Ectodermal cell (in vitro differentiated cells): ENCODE measurements at regions not wholly inside any gene's neighbourhood (a gene's known extent, or its start where the extent isn't known, plus 50 kb on each side); places are given as distances from the start of the nearest gene placed in this dataset.
"Not testable (repeated sequence)": the region's sequence is repeated elsewhere in the genome, so short reads cannot be mapped to it uniquely, and the experiment has no call there.

Source experiments
- H3K27ac ChIP-seq: 2 replicates; pipeline ENCODE4 v1.7.0; 2013; ENCODE audit warnings: mild to moderate bottlenecking, low read depth, low read length; ENCODE audit not compliant: insufficient read depth, poor library complexity, severe bottlenecking
- H3K27me3 ChIP-seq: 2 replicates; pipeline ENCODE4 v1.7.0; 2013; ENCODE audit warnings: mild to moderate bottlenecking, low read length; ENCODE audit not compliant: insufficient read depth, control insufficient read depth, poor library complexity, severe bottlenecking
- H3K36me3 ChIP-seq: one replicate; pipeline ENCODE4 v1.7.0; 2013; ENCODE audit warnings: low read length; ENCODE audit not compliant: control insufficient read depth, insufficient read depth
- H3K4me1 ChIP-seq: one replicate; pipeline ENCODE4 v1.7.0; 2013; ENCODE audit warnings: low read length; ENCODE audit not compliant: control insufficient read depth, insufficient read depth
- H3K4me3 ChIP-seq: 2 replicates; pipeline ENCODE4 v1.7.0; 2013; ENCODE audit warnings: low read depth, low read length, control low read depth; ENCODE audit not compliant: insufficient read depth
- H3K9me3 ChIP-seq: 2 replicates; pipeline ENCODE4 v1.7.0; 2013; ENCODE audit warnings: mild to moderate bottlenecking, low read length, moderate library complexity; ENCODE audit not compliant: control insufficient read depth
- WGBS, 2 experiments: methylation state at CpG; one replicate each; pipeline ENCODE4 v1.1.7; 2013; ENCODE audit warnings: missing lambda C conversion rate in 2 of 2; 5-methylcytosine and 5-hydroxymethylcytosine counted together

DNA sequence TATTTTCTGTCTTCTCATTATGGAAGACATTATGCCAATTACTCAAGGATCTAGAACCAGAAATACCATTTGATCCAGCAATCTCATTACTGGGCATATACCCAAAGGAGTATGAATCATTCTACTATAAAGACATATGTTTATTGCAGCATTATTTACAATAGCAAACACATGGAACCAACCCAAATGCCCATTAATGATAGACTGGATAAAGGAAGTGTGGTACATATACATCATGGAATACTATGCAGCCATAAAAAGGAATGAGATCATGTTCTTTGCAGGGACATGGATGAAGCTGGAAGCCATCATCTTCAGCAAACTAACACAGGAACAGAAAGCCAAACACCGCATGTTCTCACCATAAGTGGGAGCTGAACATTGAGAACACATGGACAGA, 161.8 kb upstream of the DAAM1 start:
- not testable (repeated sequence) for H3K9me3 ChIP-seq, H3K36me3 ChIP-seq, H3K27me3 ChIP-seq, H3K4me1 ChIP-seq, H3K27ac ChIP-seq, H3K4me3 ChIP-seq
- WGBS, 2 experiments, result 89 to 95% methylated on average over 1 of the region's 1 CpG

DNA sequence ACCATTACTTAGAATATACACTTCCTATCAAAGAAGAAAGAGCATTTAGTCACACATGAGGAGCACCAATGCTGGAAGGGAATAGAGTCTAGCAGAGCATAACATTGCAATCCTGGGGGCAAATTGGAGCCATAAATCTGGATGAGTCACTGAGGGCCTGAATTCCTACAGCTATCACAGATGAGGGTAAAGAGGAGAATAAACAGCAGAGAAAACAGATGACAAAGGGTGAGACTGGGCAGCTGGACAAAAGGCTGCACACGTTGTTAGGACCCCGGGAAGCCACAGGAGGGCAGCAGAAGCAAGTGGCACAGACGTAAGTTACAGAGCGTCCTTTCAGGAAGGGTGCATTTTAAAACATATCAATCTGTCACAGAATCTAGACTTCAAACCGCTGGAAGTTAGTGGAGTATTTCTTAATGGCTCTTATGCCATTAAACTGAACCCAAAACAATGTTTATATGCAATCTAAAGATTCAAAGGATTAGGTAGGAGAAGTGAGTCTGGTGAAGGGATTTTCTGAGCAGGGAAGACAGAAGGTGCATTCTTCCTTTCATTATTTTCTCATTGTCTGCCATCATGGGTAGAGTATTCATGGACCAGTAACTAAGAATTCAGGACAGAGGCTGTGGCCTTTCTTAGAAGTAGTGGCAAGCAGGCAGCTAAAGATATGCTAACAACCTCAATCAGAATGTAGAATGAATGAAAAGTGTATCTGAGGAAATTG, 159.8 kb upstream of the DAAM1 start:
- Histone ChIP-seq H3K27me3 (no peaks in the 10 kb centered on the region), H3K9me3 (no peaks in the 10 kb centered on the region), H3K4me3 (no peak overlapping the region), H3K4me1 (no peaks in the 10 kb centered on the region), H3K36me3 (no peaks in the 10 kb centered on the region), H3K27ac (no peak overlapping the region)
- WGBS, 2 experiments, result 2 to 6% methylated on average over 2 to 5 of the region's 5 CpGs

DNA sequence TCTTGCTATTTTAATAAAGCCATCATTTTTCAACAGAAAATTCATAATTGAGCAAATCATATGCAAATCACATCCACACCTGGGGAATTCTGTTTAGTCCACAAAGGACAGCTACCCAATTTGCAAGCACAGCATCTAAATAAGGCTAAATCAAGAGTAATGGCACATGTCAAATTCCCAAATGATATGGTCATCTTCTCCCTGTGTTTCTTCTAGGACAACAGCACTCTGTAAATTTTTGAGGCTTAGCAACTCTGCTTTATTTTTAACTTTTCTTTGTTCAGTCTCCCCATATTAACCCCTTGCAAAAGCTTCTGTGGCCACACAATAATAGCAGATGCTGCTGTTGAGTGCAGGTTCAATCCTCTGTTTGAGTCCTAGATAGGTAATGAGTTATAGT, 155.6 kb upstream of the DAAM1 start:
- H3K27me3 ChIP-seq, result no peaks in the 10 kb centered on the region
- H3K27ac ChIP-seq, result no peak overlapping the region
- no peaks in the 10 kb centered on the region for H3K36me3 ChIP-seq

DNA sequence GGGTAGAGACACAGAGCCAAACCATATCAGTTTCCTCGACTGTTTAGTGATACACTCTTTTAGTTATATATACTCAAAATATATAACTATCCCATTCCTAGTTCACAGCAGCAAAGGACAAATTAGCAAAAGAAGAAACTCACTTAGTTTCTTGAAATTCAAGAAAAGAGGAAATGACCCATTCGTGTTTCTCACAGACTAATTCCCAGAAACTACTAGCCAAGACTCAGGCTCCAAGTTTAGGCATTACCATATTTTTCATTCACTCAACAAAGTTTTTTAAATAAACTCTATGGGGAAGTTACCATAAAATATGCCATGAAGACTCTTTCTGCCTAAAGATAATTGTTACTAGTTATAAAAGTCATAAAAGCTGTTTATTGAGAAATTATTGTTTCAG, 152.3 kb upstream of the DAAM1 start:
- Histone ChIP-seq H3K27ac (no peak overlapping the region), H3K9me3 (no peaks in the 10 kb centered on the region), H3K27me3 (no peaks in the 10 kb centered on the region), H3K36me3 (no peaks in the 10 kb centered on the region), H3K4me1 (no peaks in the 10 kb centered on the region), H3K4me3 (no peak overlapping the region)
- 92 to 100% methylated on average over 1 of the region's 2 CpGs for WGBS, 2 experiments

More for the DNA sequence above, 155.6 kb upstream of the DAAM1 start:
- Histone ChIP-seq H3K4me1 (no peaks in the 10 kb centered on the region), H3K4me3 (no peak overlapping the region), H3K9me3 (no peaks in the 10 kb centered on the region)

DNA sequence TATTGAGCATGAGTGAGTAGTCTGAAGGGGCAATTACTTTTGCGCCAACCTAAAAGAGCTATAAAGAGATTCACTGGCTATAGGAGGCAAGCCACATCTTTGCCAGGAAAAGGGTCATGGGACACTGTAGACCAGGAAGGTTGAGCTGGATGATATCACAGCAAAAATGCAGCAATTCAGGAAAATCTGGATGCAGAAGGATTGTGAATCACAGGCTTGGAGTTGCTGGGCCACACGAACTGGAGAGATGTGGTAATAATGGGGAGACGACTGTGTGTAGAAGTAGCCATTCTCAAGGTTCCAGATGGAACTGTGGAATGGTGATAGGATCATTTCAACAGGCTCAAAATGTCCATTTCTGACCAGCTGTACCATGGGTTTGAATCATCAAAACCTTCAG, 151.4 kb upstream of the DAAM1 start:
- Histone ChIP-seq H3K9me3 (no peaks in the 10 kb centered on the region), H3K36me3 (no peaks in the 10 kb centered on the region), H3K4me1 (no peaks in the 10 kb centered on the region), H3K27me3 (no peaks in the 10 kb centered on the region), H3K4me3 (no peak overlapping the region), H3K27ac (no peak overlapping the region)
- WGBS, 2 experiments, result 75 to 76% methylated on average over 3 of the region's 3 CpGs

DNA sequence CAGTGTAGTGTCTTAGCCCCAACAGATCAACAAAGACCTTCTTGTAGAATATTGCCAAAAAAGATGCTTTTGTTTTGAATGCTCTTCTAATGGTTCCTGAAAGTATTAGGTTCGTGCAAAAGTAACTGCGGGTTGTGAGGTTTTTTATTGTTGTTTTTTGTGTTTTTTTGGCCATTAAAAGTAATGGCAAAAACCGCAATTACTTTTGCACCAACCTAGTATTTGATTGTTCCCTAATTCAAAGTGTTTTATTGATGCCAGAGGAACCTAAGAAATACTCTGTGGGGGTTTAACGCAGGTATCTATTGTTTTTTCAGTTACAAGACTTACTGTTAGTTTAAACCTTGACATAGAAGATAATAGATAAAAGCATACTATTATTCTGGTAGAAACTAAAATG, 150.8 kb upstream of the DAAM1 start:
- Histone ChIP-seq H3K36me3 (no peaks in the 10 kb centered on the region), H3K4me1 (no peaks in the 10 kb centered on the region), H3K27me3 (no peaks in the 10 kb centered on the region), H3K27ac (no peak overlapping the region), H3K4me3 (no peak overlapping the region), H3K9me3 (no peaks in the 10 kb centered on the region)
- WGBS, 2 experiments, result 68 to 91% methylated on average over 3 to 4 of the region's 4 CpGs

DNA sequence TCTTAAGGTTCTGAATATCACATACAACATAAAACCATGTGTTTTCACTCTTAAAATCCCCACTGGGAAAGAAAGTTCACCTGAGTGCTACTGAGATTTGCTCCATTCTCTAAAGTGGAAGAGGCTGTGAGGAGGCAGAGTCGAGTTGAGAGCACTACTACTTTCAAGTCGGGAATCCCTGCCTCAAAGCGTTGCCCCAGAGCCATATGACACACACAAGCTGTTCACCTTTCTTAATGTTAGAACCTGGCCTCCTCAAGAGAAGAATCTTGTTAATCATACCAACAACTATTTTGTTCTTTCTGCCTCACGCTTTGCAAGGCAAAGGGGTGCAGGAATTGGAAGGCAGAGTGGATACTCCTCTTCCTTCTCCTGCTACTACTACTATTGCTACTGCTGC, 149.7 kb upstream of the DAAM1 start:
- 87 to 95% methylated on average over 4 of the region's 4 CpGs for WGBS, 2 experiments

DNA sequence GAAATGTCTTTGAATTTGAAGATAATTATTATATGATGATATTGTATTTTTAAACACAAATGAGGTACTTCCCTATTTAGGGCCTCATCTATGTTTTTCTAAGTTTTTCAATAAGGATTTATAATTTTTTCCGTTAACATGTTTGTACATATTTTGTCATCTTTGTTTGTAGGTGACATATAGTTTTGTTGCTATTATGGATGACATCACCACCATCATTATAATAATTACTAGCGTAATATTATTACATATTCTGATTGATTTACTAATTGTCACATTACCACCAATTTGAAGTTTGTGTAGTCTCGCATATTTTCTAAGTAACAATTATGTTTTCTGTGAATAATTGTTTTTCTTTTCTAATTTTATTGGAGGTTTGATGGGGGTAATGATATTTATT, 147.2 kb upstream of the DAAM1 start:
- H3K4me1 ChIP-seq, result no peaks in the 10 kb centered on the region
- H3K27ac ChIP-seq, result no peak overlapping the region
- no CpG with 5 or more reads among the region's 3 CpGs for WGBS, 2 experiments
- no peaks in the 10 kb centered on the region for H3K9me3 ChIP-seq
- H3K36me3 ChIP-seq, result no peaks in the 10 kb centered on the region
- H3K4me3 ChIP-seq, result no peak overlapping the region
- no peaks in the 10 kb centered on the region for H3K27me3 ChIP-seq

More for the DNA sequence above, 149.7 kb upstream of the DAAM1 start:
- H3K27ac ChIP-seq, result no peak overlapping the region
- no peaks in the 10 kb centered on the region for H3K36me3 ChIP-seq
- H3K4me3 ChIP-seq, result no peak overlapping the region
- H3K4me1 ChIP-seq, result no peaks in the 10 kb centered on the region
- no peaks in the 10 kb centered on the region for H3K27me3 ChIP-seq
- H3K9me3 ChIP-seq, result no peaks in the 10 kb centered on the region

DNA sequence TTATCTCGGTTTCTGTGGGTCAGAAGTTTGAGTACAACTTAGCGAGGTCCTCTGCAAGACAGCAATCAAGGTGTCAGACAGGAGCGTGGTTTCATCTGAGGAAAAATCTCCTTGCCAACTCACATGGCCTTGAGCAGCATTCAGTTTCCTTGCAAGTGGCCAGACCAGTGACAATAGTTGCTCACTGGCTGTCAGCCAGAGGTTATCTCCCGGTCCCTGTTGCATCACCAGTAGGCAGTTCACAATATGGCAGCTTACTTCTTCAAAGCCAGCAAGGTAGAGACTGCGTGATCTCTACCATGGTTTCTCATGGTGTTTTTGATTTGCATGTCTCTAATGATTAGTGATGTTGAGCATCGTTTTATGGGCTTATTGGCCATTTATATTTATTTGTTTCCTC, 143.8 kb upstream of the DAAM1 start:
- H3K9me3 ChIP-seq, result no peaks in the 10 kb centered on the region
- no peaks in the 10 kb centered on the region for H3K36me3 ChIP-seq
- no peaks in the 10 kb centered on the region for H3K27me3 ChIP-seq
- H3K4me1 ChIP-seq, result no peaks in the 10 kb centered on the region
- H3K27ac ChIP-seq, result no peak overlapping the region
- no peak overlapping the region for H3K4me3 ChIP-seq
- 95% methylated on average over 5 of the region's 6 CpGs for WGBS, 2 experiments

DNA sequence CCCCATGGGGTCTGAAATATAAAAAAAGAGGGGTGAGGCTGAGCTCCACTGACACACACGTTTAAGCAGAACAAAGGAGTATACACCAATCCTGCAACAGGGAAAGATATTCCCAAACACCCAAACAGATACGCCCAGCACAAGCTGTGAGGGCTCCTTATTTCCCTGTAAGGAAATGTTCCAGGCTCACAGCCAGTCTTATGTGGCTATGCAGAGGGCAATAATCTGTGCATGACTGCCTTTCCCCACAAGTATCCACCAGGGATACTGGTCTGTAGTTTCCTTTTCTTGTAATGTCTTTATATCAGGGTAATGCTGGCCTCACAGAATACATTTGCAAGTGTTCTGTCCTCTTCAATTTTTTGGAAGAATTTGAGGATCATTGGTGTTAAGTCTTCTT, 141.7 kb upstream of the DAAM1 start:
- Histone ChIP-seq H3K4me3 (no peak overlapping the region), H3K27ac (no peak overlapping the region), H3K27me3 (no peaks in the 10 kb centered on the region), H3K9me3 (no peaks in the 10 kb centered on the region), H3K36me3 (no peaks in the 10 kb centered on the region), H3K4me1 (no peaks in the 10 kb centered on the region)
- 76 to 85% methylated on average over 2 of the region's 2 CpGs for WGBS, 2 experiments

DNA sequence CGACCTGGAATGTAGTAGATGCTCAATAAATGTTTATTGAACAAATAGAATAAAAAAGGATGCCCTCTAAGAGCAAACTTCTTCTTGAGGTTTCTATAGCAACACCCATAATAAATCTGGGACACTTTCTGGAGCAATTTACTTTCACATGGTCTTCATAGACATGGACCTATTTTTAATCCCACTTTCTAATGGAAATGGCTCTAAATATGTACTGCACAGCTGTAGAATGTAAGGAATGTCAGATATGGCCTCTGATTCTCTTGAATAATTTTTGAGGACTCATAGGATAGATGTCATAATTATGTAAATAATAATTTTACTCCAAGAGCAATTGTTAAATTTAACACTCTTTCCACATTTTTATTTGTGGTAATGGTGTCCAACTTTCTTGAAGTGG, 133.5 kb upstream of the DAAM1 start:
- Histone ChIP-seq H3K27ac (no peak overlapping the region), H3K27me3 (no peaks in the 10 kb centered on the region), H3K36me3 (no peaks in the 10 kb centered on the region), H3K4me3 (no peak overlapping the region), H3K9me3 (no peaks in the 10 kb centered on the region), H3K4me1 (no peaks in the 10 kb centered on the region)
- WGBS, 2 experiments, result no CpG with 5 or more reads among the region's 1 CpG
